HEK293 (cell line): ENCODE measurements at regions not wholly inside any gene's neighbourhood (a gene's known extent, or its start where the extent isn't known, plus 50 kb on each side); places are given as distances from the start of the nearest gene placed in this dataset.

Experiments used
- CTCF ChIA-PET: fragments of 350-600 bp; formaldehyde crosslinking; extraction: SDS; loops from one replicate; lab custom pipeline; 2021; ENCODE audit warnings: antibody characterized with exemption; lab: Yijun Ruan, JAX
- POLR2A ChIA-PET: fragments of 300-600 bp; formaldehyde crosslinking; extraction: SDS; loops from one replicate; lab custom pipeline; 2020; ENCODE audit warnings: antibody characterized with exemption, inconsistent platforms; lab: Yijun Ruan, JAX
- H3K27ac ChIP-seq: fragments of 200-500 bp; sonication (Bioruptor generic); 2 replicates; pipeline ENCODE4 v1.5.1; 2014; ENCODE audit warnings: low read depth, low read length, control low read depth, inconsistent platforms; ENCODE audit errors: extremely low read depth
- H3K36me3 ChIP-seq, 2 experiments: fragments of 200-500 bp in 1 of 2; sonication (Bioruptor generic) in 1 of 2; 1 replicate in 1 of 2; 2 replicates in 1 of 2; pipeline ENCODE4 v1.5.1; 2014 to 2017; ENCODE audit warnings: inconsistent platforms in 2 of 2, low read length in 2 of 2; ENCODE audit not compliant: control insufficient read depth in 2 of 2, insufficient read depth in 1 of 2
- H3K4me1 ChIP-seq: fragments of 200-500 bp; sonication (Bioruptor generic); 2 replicates; pipeline ENCODE4 v1.5.1; 2014; ENCODE audit warnings: mild to moderate bottlenecking, low read length, inconsistent platforms; ENCODE audit not compliant: control insufficient read depth, insufficient read depth
- H3K4me3 ChIP-seq: 2 replicates; pipeline ENCODE4 v1.5.1; 2011; ENCODE audit warnings: low read depth, mild to moderate bottlenecking, control low read depth, low read length, moderate library complexity
- H3K9me3 ChIP-seq: fragments of 200-500 bp; sonication (Bioruptor generic); 2 replicates; pipeline ENCODE4 v1.5.1; 2014; ENCODE audit warnings: low read depth, low read length, inconsistent platforms; ENCODE audit not compliant: control insufficient read depth, insufficient read depth
- BCL11B ChIP-seq: fragments of 450-650 bp; formaldehyde crosslinking; IDR thresholded peaks from 2 replicates; pipeline ENCODE4 v1.5.1; 2016; ENCODE audit warnings: low read depth, missing biosample characterization, missing genetic modification characterization
- HOXA7 ChIP-seq: sonication (generic); formaldehyde crosslinking; IDR thresholded peaks from 2 replicates; pipeline ENCODE4 v1.8.1; 2022; ENCODE audit warnings: missing genetic modification reagents, borderline replicate concordance
- KLF9 ChIP-seq: fragments of 450-650 bp; formaldehyde crosslinking; IDR thresholded peaks from 2 replicates; pipeline ENCODE4 v1.5.1; 2016; ENCODE audit warnings: missing biosample characterization, missing genetic modification characterization, low read depth
- OSR2 ChIP-seq: fragments of 450-650 bp; formaldehyde crosslinking; IDR thresholded peaks from 2 replicates; pipeline ENCODE4 v1.5.1; 2016; ENCODE audit warnings: missing biosample characterization, missing genetic modification characterization
- SCRT1 ChIP-seq: fragments of 450-650 bp; formaldehyde crosslinking; IDR thresholded peaks from 2 replicates; pipeline ENCODE4 v1.5.1; 2016; ENCODE audit warnings: missing biosample characterization, missing genetic modification characterization, borderline replicate concordance
- ZBTB20 ChIP-seq: fragments of 450-650 bp; formaldehyde crosslinking; IDR thresholded peaks from 2 replicates; pipeline ENCODE4 v1.5.1; 2016; ENCODE audit warnings: missing biosample characterization, missing genetic modification characterization
- ZFP3 ChIP-seq: fragments of 450-650 bp; formaldehyde crosslinking; IDR thresholded peaks from 2 replicates; pipeline ENCODE4 v1.5.1; 2016; ENCODE audit warnings: low read depth, missing biosample characterization, missing genetic modification characterization
- ZNF10 ChIP-seq: fragments of 450-650 bp; formaldehyde crosslinking; IDR thresholded peaks from 2 replicates; pipeline ENCODE4 v1.5.1; 2017; ENCODE audit warnings: missing biosample characterization, missing genetic modification characterization
- ZNF133 ChIP-seq: fragments of 450-650 bp; formaldehyde crosslinking; IDR thresholded peaks from 2 replicates; pipeline ENCODE4 v1.5.1; 2016; ENCODE audit warnings: missing biosample characterization, missing genetic modification characterization
- ZNF335 ChIP-seq: fragments of 450-650 bp; formaldehyde crosslinking; conservative IDR thresholded peaks from 2 replicates; pipeline ENCODE4 v1.5.1; 2016; ENCODE audit warnings: missing biosample characterization, missing genetic modification characterization
- ZNF416 ChIP-seq: fragments of 450-650 bp; formaldehyde crosslinking; IDR thresholded peaks from 2 replicates; pipeline ENCODE4 v1.5.1; 2016; ENCODE audit warnings: missing biosample characterization, missing genetic modification characterization
- ZNF555 ChIP-seq: fragments of 450-650 bp; formaldehyde crosslinking; conservative IDR thresholded peaks from 2 replicates; pipeline ENCODE4 v1.5.1; 2017; ENCODE audit warnings: missing biosample characterization, mild to moderate bottlenecking, missing genetic modification characterization, inconsistent platforms
- ZNF623 ChIP-seq: fragments of 450-650 bp; formaldehyde crosslinking; IDR thresholded peaks from 2 replicates; pipeline ENCODE4 v1.5.1; 2016; ENCODE audit warnings: missing biosample characterization, missing genetic modification characterization
- ZNF830 ChIP-seq: fragments of 450-650 bp; IDR thresholded peaks from 2 replicates; pipeline ENCODE4 v1.5.0; 2018; ENCODE audit warnings: missing biosample characterization, missing genetic modification characterization, low read depth, mild to moderate bottlenecking, moderate library complexity
- TF ChIP-seq, protein P1 (sequence below): fragments of 450-650 bp; IDR thresholded peaks from 2 replicates; pipeline ENCODE4 v1.5.1; 2018; ENCODE audit warnings: missing biosample characterization, missing genetic modification characterization
- TF ChIP-seq, protein P2 (sequence below): fragments of 450-650 bp; formaldehyde crosslinking; optimal IDR thresholded peaks from 2 replicates; pipeline ENCODE3; 2016; ENCODE audit warnings: missing biosample characterization, mild to moderate bottlenecking, missing genetic modification characterization
- TF ChIP-seq, protein P3 (sequence below): fragments of 450-650 bp; formaldehyde crosslinking; IDR thresholded peaks from 2 replicates; pipeline ENCODE4 v1.5.1; 2017; ENCODE audit warnings: missing biosample characterization, missing genetic modification characterization
- TF ChIP-seq, protein P4 (sequence below): fragments of 450-650 bp; formaldehyde crosslinking; IDR thresholded peaks from 2 replicates; pipeline ENCODE4 v1.5.1; 2017; ENCODE audit warnings: missing biosample characterization, missing genetic modification characterization

DNA sequence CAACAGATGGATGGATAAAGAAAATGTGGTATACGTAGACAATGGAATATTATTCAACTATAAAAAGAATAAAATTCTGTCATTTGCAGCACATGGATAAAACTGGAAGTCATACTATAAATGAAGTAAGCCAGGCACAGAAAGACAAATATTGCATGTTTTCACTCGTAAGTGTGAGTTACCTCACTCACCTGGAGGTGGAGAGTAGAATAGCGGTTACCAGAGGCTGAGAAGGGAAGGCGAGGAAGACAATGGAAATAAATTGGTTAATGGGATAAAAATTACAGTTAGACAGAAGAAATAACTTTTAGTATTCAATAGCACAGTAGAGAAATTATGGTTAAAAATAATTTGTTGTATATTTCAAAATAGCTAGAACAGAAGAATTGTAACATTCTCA is 141.6 kb downstream of the EFHB start:
- Histone ChIP-seq H3K9me3 (no peaks in the 10 kb centered on the region), H3K4me3 (no peak overlapping the region), H3K27ac (no peak overlapping the region), H3K36me3 (no peaks in the 10 kb centered on the region), H3K4me1 (no peaks in the 10 kb centered on the region)
- TF ChIP-seq ZNF133 (tag by site-specific recombination) (no peak), ZNF416 (tag by site-specific recombination) (no peak), ZNF10 (tag by site-specific recombination) (no peak), ZNF555 (tag by site-specific recombination) (no peak)
- CTCF ChIA-PET = no interaction called here
- POLR2A ChIA-PET = no interaction called here

DNA sequence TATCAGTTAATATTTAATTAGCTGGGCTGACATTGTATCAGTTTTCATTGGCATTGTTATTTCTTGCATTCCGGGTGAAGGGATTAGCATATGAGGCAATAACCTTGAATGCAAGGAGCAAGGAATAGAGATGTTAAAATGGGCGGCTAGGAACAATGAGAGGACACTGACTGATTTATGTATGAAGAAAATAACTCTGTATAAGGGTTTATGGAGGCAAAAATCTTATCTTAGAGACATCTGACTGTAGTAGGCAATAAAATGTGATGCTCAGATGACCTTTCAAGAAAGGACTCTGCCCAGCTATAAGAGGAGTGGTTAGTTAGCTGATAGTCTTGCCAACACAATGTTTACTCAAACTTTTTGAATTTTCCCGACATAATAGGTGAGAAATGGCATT is 158.3 kb downstream of the EFHB start:
- TF ChIP-seq, protein P1, sequence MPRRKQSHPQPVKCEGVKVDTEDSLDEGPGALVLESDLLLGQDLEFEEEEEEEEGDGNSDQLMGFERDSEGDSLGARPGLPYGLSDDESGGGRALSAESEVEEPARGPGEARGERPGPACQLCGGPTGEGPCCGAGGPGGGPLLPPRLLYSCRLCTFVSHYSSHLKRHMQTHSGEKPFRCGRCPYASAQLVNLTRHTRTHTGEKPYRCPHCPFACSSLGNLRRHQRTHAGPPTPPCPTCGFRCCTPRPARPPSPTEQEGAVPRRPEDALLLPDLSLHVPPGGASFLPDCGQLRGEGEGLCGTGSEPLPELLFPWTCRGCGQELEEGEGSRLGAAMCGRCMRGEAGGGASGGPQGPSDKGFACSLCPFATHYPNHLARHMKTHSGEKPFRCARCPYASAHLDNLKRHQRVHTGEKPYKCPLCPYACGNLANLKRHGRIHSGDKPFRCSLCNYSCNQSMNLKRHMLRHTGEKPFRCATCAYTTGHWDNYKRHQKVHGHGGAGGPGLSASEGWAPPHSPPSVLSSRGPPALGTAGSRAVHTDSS (tag by site-specific recombination) = no peak
- no peak for TF ChIP-seq ZNF830 (tag by site-specific recombination)
- no peak for TF ChIP-seq KLF9 (tag by site-specific recombination)
- TF ChIP-seq, protein P2, sequence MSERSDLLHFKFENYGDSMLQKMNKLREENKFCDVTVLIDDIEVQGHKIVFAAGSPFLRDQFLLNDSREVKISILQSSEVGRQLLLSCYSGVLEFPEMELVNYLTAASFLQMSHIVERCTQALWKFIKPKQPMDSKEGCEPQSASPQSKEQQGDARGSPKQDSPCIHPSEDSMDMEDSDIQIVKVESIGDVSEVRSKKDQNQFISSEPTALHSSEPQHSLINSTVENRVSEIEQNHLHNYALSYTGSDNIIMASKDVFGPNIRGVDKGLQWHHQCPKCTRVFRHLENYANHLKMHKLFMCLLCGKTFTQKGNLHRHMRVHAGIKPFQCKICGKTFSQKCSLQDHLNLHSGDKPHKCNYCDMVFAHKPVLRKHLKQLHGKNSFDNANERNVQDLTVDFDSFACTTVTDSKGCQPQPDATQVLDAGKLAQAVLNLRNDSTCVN (tag by site-specific recombination) = no peak
- TF ChIP-seq ZFP3 (tag by site-specific recombination) = no peak
- no peak for TF ChIP-seq HOXA7
- TF ChIP-seq ZBTB20 = no peak
- TF ChIP-seq, protein P3, sequence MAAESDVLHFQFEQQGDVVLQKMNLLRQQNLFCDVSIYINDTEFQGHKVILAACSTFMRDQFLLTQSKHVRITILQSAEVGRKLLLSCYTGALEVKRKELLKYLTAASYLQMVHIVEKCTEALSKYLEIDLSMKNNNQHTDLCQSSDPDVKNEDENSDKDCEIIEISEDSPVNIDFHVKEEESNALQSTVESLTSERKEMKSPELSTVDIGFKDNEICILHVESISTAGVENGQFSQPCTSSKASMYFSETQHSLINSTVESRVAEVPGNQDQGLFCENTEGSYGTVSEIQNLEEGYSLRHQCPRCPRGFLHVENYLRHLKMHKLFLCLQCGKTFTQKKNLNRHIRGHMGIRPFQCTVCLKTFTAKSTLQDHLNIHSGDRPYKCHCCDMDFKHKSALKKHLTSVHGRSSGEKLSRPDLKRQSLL = no peak
- TF ChIP-seq, protein P4, sequence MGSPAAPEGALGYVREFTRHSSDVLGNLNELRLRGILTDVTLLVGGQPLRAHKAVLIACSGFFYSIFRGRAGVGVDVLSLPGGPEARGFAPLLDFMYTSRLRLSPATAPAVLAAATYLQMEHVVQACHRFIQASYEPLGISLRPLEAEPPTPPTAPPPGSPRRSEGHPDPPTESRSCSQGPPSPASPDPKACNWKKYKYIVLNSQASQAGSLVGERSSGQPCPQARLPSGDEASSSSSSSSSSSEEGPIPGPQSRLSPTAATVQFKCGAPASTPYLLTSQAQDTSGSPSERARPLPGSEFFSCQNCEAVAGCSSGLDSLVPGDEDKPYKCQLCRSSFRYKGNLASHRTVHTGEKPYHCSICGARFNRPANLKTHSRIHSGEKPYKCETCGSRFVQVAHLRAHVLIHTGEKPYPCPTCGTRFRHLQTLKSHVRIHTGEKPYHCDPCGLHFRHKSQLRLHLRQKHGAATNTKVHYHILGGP (tag by site-specific recombination) = no peak
- no peak for TF ChIP-seq ZNF623 (tag by site-specific recombination)
- TF ChIP-seq OSR2 (tag by site-specific recombination) = no peak
- TF ChIP-seq SCRT1 (tag by site-specific recombination) = no peak
- no peaks in the 10 kb centered on the region for H3K4me1 ChIP-seq
- H3K27ac ChIP-seq = no peak overlapping the region
- CTCF ChIA-PET = no interaction called here
- POLR2A ChIA-PET = no interaction called here
- H3K4me3 ChIP-seq = no peak overlapping the region
- no peaks in the 10 kb centered on the region for H3K9me3 ChIP-seq
- no peaks in the 10 kb centered on the region for H3K36me3 ChIP-seq

DNA sequence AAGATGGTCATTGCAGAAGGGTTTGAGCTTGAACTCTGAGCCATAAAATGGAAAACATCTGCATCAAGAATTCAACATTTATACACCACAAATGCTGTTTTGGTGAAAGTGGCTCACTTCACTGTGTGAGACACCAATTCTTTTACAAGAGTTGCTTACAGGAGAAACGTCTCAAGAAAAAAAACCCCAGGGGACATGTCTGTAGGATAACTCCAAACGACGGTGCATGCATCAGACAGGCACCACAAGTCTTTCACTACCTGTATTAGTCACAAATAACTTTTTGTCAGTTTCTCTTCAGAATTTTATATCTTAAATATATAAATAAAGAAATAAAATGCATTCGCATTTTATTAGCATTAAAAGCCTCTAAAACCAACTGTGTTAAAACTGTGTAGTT is 164.3 kb downstream of the EFHB start:
- H3K4me1 ChIP-seq = no peaks in the 10 kb centered on the region
- POLR2A ChIA-PET = no interaction called here
- no peaks in the 10 kb centered on the region for H3K36me3 ChIP-seq
- CTCF ChIA-PET = no interaction called here
- no peaks in the 10 kb centered on the region for H3K9me3 ChIP-seq
- H3K4me3 ChIP-seq = no peak overlapping the region
- TF ChIP-seq KLF9 (tag by site-specific recombination) = no peak
- TF ChIP-seq ZNF335 (tag by site-specific recombination) = no peak
- TF ChIP-seq BCL11B = no peak
- TF ChIP-seq ZBTB20 = no peak
- H3K27ac ChIP-seq = no peak overlapping the region
